Breast epithelium (tissue), 3 donors: ENCODE measurements at regions not wholly inside any gene's neighbourhood (a gene's known extent, or its start where the extent isn't known, plus 50 kb on each side); places are given as distances from the start of the nearest gene placed in this dataset.

Experiments used
- POLR2A ChIP-seq: fragments of 450-650 bp; IDR thresholded peaks from one replicate; pipeline ENCODE4 v1.6.1; 2016; ENCODE audit warnings: antibody characterized with exemption, mild to moderate bottlenecking, moderate library complexity
- POLR2AphosphoS5 ChIP-seq, 3 donors: sonication (generic); formaldehyde crosslinking; IDR thresholded peaks; one replicate each; pipeline ENCODE4 v1.6.1; 2017; ENCODE audit warnings: antibody characterized with exemption in 3 of 3
- TF ChIP-seq, protein P1 (sequence below), 3 donors: fragments of 450-650 bp; IDR thresholded peaks; one replicate each; pipeline ENCODE4 v1.5.1; 2016 to 2017; ENCODE audit warnings: antibody characterized with exemption in 3 of 3, mild to moderate bottlenecking in 3 of 3, moderate library complexity in 3 of 3

DNA sequence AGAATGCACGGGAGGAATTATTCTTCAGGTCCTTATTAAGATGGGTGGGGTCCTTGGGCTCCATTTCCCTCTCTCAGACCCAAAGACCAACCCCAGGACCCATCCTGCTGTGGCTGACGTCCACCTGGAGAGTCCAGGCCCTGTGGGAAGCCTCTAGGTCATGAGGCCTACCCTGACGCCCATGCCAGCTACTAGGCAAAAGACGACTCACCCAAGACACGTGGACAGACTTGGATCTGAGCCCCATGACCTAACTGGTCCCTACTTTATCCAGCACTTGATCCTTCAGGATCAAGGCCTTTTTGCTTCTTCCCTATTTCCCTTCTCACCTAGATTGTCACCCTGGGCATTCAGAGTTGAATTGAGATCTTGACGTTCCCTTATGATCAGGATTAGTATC, 56.0 kb upstream of the CASZ1 start:
- TF ChIP-seq POLR2A (no peak), POLR2AphosphoS5 (IDR thresholded peaks at IDR 0.05) (no peak)
- TF ChIP-seq, protein P1, sequence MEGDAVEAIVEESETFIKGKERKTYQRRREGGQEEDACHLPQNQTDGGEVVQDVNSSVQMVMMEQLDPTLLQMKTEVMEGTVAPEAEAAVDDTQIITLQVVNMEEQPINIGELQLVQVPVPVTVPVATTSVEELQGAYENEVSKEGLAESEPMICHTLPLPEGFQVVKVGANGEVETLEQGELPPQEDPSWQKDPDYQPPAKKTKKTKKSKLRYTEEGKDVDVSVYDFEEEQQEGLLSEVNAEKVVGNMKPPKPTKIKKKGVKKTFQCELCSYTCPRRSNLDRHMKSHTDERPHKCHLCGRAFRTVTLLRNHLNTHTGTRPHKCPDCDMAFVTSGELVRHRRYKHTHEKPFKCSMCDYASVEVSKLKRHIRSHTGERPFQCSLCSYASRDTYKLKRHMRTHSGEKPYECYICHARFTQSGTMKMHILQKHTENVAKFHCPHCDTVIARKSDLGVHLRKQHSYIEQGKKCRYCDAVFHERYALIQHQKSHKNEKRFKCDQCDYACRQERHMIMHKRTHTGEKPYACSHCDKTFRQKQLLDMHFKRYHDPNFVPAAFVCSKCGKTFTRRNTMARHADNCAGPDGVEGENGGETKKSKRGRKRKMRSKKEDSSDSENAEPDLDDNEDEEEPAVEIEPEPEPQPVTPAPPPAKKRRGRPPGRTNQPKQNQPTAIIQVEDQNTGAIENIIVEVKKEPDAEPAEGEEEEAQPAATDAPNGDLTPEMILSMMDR (IDR thresholded peaks at IDR 0.05): no peak
